ENCODE measurements at regions not wholly inside any gene's neighbourhood (a gene's known extent, or its start where the extent isn't known, plus 50 kb on each side); places are given as distances from the start of the nearest gene placed in this dataset.
"Not testable (repeated sequence)": the region's sequence is repeated elsewhere in the genome, so short reads cannot be mapped to it uniquely, and the experiment has no call there.

GRCh38 chr15:32242780-32243528 is 160.1 kb downstream of the GOLGA8K start:
- not testable (repeated sequence) for ATAC-seq, DNase-seq, H3K9me3 Mint-ChIP-seq, H3K27me3 Mint-ChIP-seq, H3K4me1 Mint-ChIP-seq, H3K27ac Mint-ChIP-seq, H3K4me3 Mint-ChIP-seq

DNA sequence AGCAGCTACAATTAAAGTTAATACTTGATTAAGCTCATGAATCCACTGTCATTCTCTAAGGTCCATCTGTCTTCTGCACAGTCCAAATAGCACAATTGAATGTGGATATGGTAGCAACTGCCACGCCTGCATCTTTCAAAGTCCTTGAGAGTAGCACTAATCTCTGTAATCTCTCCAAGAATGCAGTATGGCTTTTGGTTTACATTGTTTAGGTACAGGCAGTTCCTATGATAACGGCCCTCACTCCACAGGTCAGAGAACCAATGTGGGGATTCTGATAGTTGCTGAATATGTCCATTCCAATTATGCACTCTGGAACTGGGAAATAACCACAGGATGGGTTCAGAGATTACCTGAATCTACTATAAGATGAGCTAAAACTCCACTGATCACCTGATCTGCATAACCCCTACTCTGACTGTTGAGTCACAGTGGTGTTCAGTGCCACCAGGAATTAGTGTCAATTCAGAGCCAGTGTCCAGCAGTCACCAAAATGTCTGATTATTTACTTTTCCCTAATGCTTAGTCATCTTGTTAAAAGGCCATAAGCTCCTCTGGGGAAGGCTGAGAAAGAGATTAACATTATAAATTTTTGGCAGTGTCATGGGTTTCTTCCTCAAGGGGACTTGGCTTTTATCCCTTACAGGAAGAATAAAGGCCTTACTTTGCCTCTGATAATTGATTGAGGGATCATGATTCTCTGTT is 175.5 kb downstream of the GOLGA8K start:
- not testable (repeated sequence) for H3K4me3 Mint-ChIP-seq, H3K27me3 Mint-ChIP-seq, H3K4me1 Mint-ChIP-seq, DNase-seq, ATAC-seq, H3K9me3 Mint-ChIP-seq, H3K27ac Mint-ChIP-seq

- no peak overlapping the region for H3K27ac Mint-ChIP-seq
- ATAC-seq = no peak
- no peaks in the 10 kb centered on the region for H3K27me3 Mint-ChIP-seq
- H3K9me3 Mint-ChIP-seq = peaks cover 20 to 22% of the 10 kb centered on the region in 2 donors
- H3K4me3 Mint-ChIP-seq = no peak overlapping the region
- no peaks in the 10 kb centered on the region for H3K4me1 Mint-ChIP-seq
- no peak for DNase-seq
Measured at GRCh38 chr15:32222716-32223115, 180.4 kb downstream of the GOLGA8K start.
